GM12865 (cell line): ENCODE measurements at regions not wholly inside any gene's neighbourhood (a gene's known extent, or its start where the extent isn't known, plus 50 kb on each side); places are given as distances from the start of the nearest gene placed in this dataset.
"Not testable (repeated sequence)": the region's sequence is repeated elsewhere in the genome, so short reads cannot be mapped to it uniquely, and the experiment has no call there.

Experiments used
- DNase-seq: peaks from one replicate; pipeline ENCODE4 v3.0.0; 2010; ENCODE audit warnings: low read depth
- H3K4me3 ChIP-seq: 2 replicates; pipeline ENCODE4 v1.5.1; 2011; ENCODE audit warnings: mild to moderate bottlenecking, low read depth, low read length, control low read depth
- CTCF ChIP-seq: IDR thresholded peaks from 2 replicates; pipeline ENCODE4 v1.5.1; 2011; ENCODE audit warnings: low read length, control low read depth, low read depth, inconsistent platforms; ENCODE audit not compliant: insufficient read depth; ENCODE audit errors: missing control alignments

- TF ChIP-seq CTCF, result no peak
- no peak overlapping the region for H3K4me3 ChIP-seq
- DNase-seq, result no peak
Measured at GRCh38 chr10:85124603-85125051, 796.2 kb downstream of the CCSER2 start.

GRCh38 chr10:85137253-85137652, 808.9 kb downstream of the CCSER2 start:
- no peak for TF ChIP-seq CTCF
- DNase-seq, result no peak
- H3K4me3 ChIP-seq, result no peak overlapping the region

- TF ChIP-seq CTCF, result no peak
Measured at GRCh38 chr10:85138046-85138445, 809.7 kb downstream of the CCSER2 start.

GRCh38 chr10:85139124-85139523, 810.7 kb downstream of the CCSER2 start:
- H3K4me3 ChIP-seq, result no peak overlapping the region
- DNase-seq, result no peak
- no peak for TF ChIP-seq CTCF

More at GRCh38 chr10:85138046-85138445, 809.7 kb downstream of the CCSER2 start:
- no peak overlapping the region for H3K4me3 ChIP-seq
- no peak for DNase-seq

- not testable (repeated sequence) for H3K4me3 ChIP-seq, DNase-seq
Measured at GRCh38 chr10:85141520-85141919, 813.1 kb downstream of the CCSER2 start.

GRCh38 chr10:85145966-85146365, 817.6 kb downstream of the CCSER2 start:
- no peak for DNase-seq
- TF ChIP-seq CTCF, result no peak
- no peak overlapping the region for H3K4me3 ChIP-seq

GRCh38 chr10:85147346-85148250, 819.2 kb downstream of the CCSER2 start:
- no peak for DNase-seq
- no peak for TF ChIP-seq CTCF
- H3K4me3 ChIP-seq, result no peak overlapping the region
